OCI-LY3 (cell line): ENCODE measurements at regions not wholly inside any gene's neighbourhood (a gene's known extent, or its start where the extent isn't known, plus 50 kb on each side); places are given as distances from the start of the nearest gene placed in this dataset.

Experiments used
- H2AFZ ChIP-seq: fragments of 200-600, 300-600 bp; shearing (Covaris generic); 2 replicates; pipeline ENCODE4 v1.6.0; 2014; ENCODE audit warnings: antibody characterized with exemption, low read depth, low read length
- H3K27ac ChIP-seq: fragments of 200-600, 300-600 bp; sonication (generic); 2 replicates; pipeline ENCODE4 v1.5.1; 2014; ENCODE audit warnings: mild to moderate bottlenecking, low read length, moderate library complexity, mixed read lengths
- H3K27me3 ChIP-seq: fragments of 200-600, 300-600 bp; sonication (generic); 2 replicates; pipeline ENCODE4 v1.6.1; 2014; ENCODE audit warnings: low read depth, low read length, mixed read lengths
- H3K36me3 ChIP-seq: fragments of 200-600, 300-600 bp; sonication (generic); replicated peaks from 2 replicates; pipeline ENCODE3; 2014; ENCODE audit warnings: low read depth, low read length, mixed read lengths
- H3K4me1 ChIP-seq: fragments of 300-600, 200-600 bp; sonication (generic); 2 replicates; pipeline ENCODE4 v1.6.1; 2014; ENCODE audit warnings: low read length, mixed read lengths
- H3K4me2 ChIP-seq: fragments of 200-600, 300-600 bp; sonication (generic); 2 replicates; pipeline ENCODE4 v1.6.1; 2014; ENCODE audit warnings: low read length, mixed read lengths
- H3K4me3 ChIP-seq: fragments of 300-600, 200-600 bp; sonication (generic); 2 replicates; pipeline ENCODE4 v1.5.1; 2014; ENCODE audit warnings: antibody characterized with exemption, mild to moderate bottlenecking, low read length, moderate library complexity
- H3K79me2 ChIP-seq: fragments of 300-600, 200-600 bp; shearing (Covaris generic); 2 replicates; pipeline ENCODE4 v1.6.1; 2014; ENCODE audit warnings: mild to moderate bottlenecking, low read length, mixed read lengths
- H3K9ac ChIP-seq: fragments of 300-600, 200-600 bp; shearing (Covaris generic); 2 replicates; pipeline ENCODE4 v1.6.0; 2014; ENCODE audit warnings: mild to moderate bottlenecking, low read length, moderate library complexity
- H3K9me3 ChIP-seq: fragments of 200-600, 300-600 bp; shearing (Covaris generic); 2 replicates; pipeline ENCODE4 v1.6.1; 2014; ENCODE audit warnings: low read length, mixed read lengths; ENCODE audit not compliant: insufficient read depth
- H4K20me1 ChIP-seq: fragments of 200-600, 300-600 bp; sonication (generic); 2 replicates; pipeline ENCODE4 v1.6.1; 2016; ENCODE audit warnings: low read length, mixed read lengths; ENCODE audit not compliant: insufficient read depth
- CTCF ChIP-seq: fragments of 200-600, 300-600 bp; sonication (generic); IDR thresholded peaks from 2 replicates; pipeline ENCODE4 v1.5.1; 2014; ENCODE audit warnings: antibody characterized with exemption, low read length, low read depth
- EZH2phosphoT487 ChIP-seq: fragments of 200-600 bp; shearing (Covaris generic); IDR thresholded peaks from 2 replicates; pipeline ENCODE4 v1.6.1; 2018; ENCODE audit warnings: antibody characterized with exemption, mixed run types, low read depth

GRCh38 chr4:182083671-182084410, 159.4 kb upstream of the TENM3 start:
- Histone ChIP-seq H3K4me2 (no peak overlapping the region), H3K4me1 (no peaks in the 10 kb centered on the region), H4K20me1 (no peaks in the 10 kb centered on the region), H3K9me3 (no peaks in the 10 kb centered on the region), H3K9ac (no peak overlapping the region), H3K79me2 (no peaks in the 10 kb centered on the region), H3K4me3 (no peak overlapping the region), H2AFZ (no peak overlapping the region), H3K27me3 (no peaks in the 10 kb centered on the region), H3K36me3 (no peaks in the 10 kb centered on the region), H3K27ac (no peak overlapping the region)
- TF ChIP-seq EZH2phosphoT487 (no peak), CTCF (no peak)

- H2AFZ ChIP-seq: no peak overlapping the region
- no peaks in the 10 kb centered on the region for H3K27me3 ChIP-seq
- H3K4me2 ChIP-seq: no peak overlapping the region
- H3K9ac ChIP-seq: no peak overlapping the region
- TF ChIP-seq EZH2phosphoT487 (no peak), CTCF (no peak)
- no peak overlapping the region for H3K27ac ChIP-seq
- H3K9me3 ChIP-seq: no peaks in the 10 kb centered on the region
- no peaks in the 10 kb centered on the region for H4K20me1 ChIP-seq
- H3K79me2 ChIP-seq: no peaks in the 10 kb centered on the region
- no peaks in the 10 kb centered on the region for H3K4me1 ChIP-seq
- no peak overlapping the region for H3K4me3 ChIP-seq
- no peaks in the 10 kb centered on the region for H3K36me3 ChIP-seq
Measured at GRCh38 chr4:182085051-182085480, 158.1 kb upstream of the TENM3 start.

- Histone ChIP-seq H3K79me2 (no peaks in the 10 kb centered on the region), H3K4me2 (no peak overlapping the region), H2AFZ (no peak overlapping the region), H4K20me1 (no peaks in the 10 kb centered on the region), H3K4me3 (no peak overlapping the region), H3K36me3 (no peaks in the 10 kb centered on the region), H3K4me1 (no peaks in the 10 kb centered on the region), H3K27me3 (no peaks in the 10 kb centered on the region), H3K27ac (no peak overlapping the region), H3K9me3 (no peaks in the 10 kb centered on the region), H3K9ac (no peak overlapping the region)
- TF ChIP-seq EZH2phosphoT487 (no peak), CTCF (peak; percentile 49)
Measured at GRCh38 chr4:182089326-182089725, 153.9 kb upstream of the TENM3 start.

- Histone ChIP-seq H3K4me1 (no peaks in the 10 kb centered on the region), H3K79me2 (no peaks in the 10 kb centered on the region), H3K27ac (no peak overlapping the region), H3K9ac (no peak overlapping the region), H3K4me2 (no peak overlapping the region), H2AFZ (no peak overlapping the region; the same call in 1 of the 2 replicates), H3K27me3 (no peaks in the 10 kb centered on the region), H3K9me3 (no peaks in the 10 kb centered on the region), H3K36me3 (no peaks in the 10 kb centered on the region), H3K4me3 (no peak overlapping the region), H4K20me1 (no peaks in the 10 kb centered on the region)
- TF ChIP-seq CTCF (no peak), EZH2phosphoT487 (no peak)
Measured at GRCh38 chr4:182090186-182090585, 153.0 kb upstream of the TENM3 start.
